Neural progenitor cell (in vitro differentiated cells): ENCODE measurements at regions not wholly inside any gene's neighbourhood (a gene's known extent, or its start where the extent isn't known, plus 50 kb on each side); places are given as distances from the start of the nearest gene placed in this dataset.

Source experiments
- DNase-seq: peaks from one replicate; pipeline ENCODE4 v3.0.0-alpha.2; 2016; ENCODE audit warnings: low spot score
- H2AFZ ChIP-seq: fragments of 200-600 bp; sonication (generic); replicated peaks from 2 replicates; pipeline ENCODE4 v1.6.1; 2016; ENCODE audit warnings: antibody characterized with exemption
- H3F3A ChIP-seq: fragments of 200-600 bp; sonication (generic); 2 replicates; pipeline ENCODE4 v1.6.1; 2016; ENCODE audit warnings: antibody characterized with exemption, low read depth
- H3K27ac ChIP-seq: fragments of 200-600 bp; sonication (generic); 2 replicates; pipeline ENCODE4 v1.5.1; 2016; ENCODE audit warnings: mild to moderate bottlenecking
- H3K27me3 ChIP-seq: fragments of 200-600 bp; sonication (generic); 2 replicates; pipeline ENCODE4 v1.6.1; 2016; ENCODE audit warnings: mild to moderate bottlenecking, moderate library complexity
- H3K36me3 ChIP-seq: fragments of 200-600 bp; sonication (generic); 2 replicates; pipeline ENCODE4 v1.5.1; 2016
- H3K4me1 ChIP-seq: fragments of 200-600 bp; sonication (generic); 2 replicates; pipeline ENCODE4 v1.6.1; 2016; ENCODE audit warnings: mixed run types
- H3K4me2 ChIP-seq: fragments of 200-600 bp; sonication (generic); 2 replicates; pipeline ENCODE4 v1.6.1; 2016
- H3K4me3 ChIP-seq: fragments of 200-600 bp; sonication (generic); 2 replicates; pipeline ENCODE4 v1.5.1; 2016
- H3K79me2 ChIP-seq: fragments of 200-600 bp; sonication (generic); 2 replicates; pipeline ENCODE4 v1.6.1; 2016; ENCODE audit warnings: low read depth
- H3K9ac ChIP-seq: fragments of 200-600 bp; sonication (generic); 2 replicates; pipeline ENCODE4 v1.6.1; 2016
- H3K9me3 ChIP-seq: fragments of 200-600 bp; sonication (generic); 2 replicates; pipeline ENCODE4 v1.5.1; 2016; ENCODE audit warnings: low read depth
- H4K20me1 ChIP-seq: fragments of 200-600 bp; sonication (generic); 2 replicates; pipeline ENCODE4 v1.6.1; 2016; ENCODE audit warnings: low read depth
- H3K27ac Mint-ChIP-seq: 3 replicates; pipeline ENCODE4 v1.8.0; 2021; ENCODE audit warnings: mixed read lengths
- H3K27me3 Mint-ChIP-seq: 2 replicates; pipeline ENCODE4 v1.8.0; 2022; ENCODE audit warnings: low read depth, mild to moderate bottlenecking, inconsistent platforms, moderate library complexity, mixed read lengths; ENCODE audit not compliant: insufficient read depth
- H3K36me3 Mint-ChIP-seq: 3 replicates; pipeline ENCODE4 v1.8.0; 2021; ENCODE audit warnings: mixed read lengths
- H3K4me1 Mint-ChIP-seq: 3 replicates; pipeline ENCODE4 v1.8.0; 2021; ENCODE audit warnings: mixed read lengths
- H3K4me3 Mint-ChIP-seq: 3 replicates; pipeline ENCODE4 v1.8.0; 2021; ENCODE audit warnings: mild to moderate bottlenecking, moderate library complexity, mixed read lengths
- H3K9me3 Mint-ChIP-seq: 3 replicates; pipeline ENCODE4 v1.8.0; 2020; ENCODE audit warnings: mixed read lengths
- EZH2 ChIP-seq: fragments of 200-600 bp; sonication (generic); IDR thresholded peaks from 2 replicates; pipeline ENCODE4 v1.6.1; 2017; ENCODE audit warnings: antibody characterized with exemption, mild to moderate bottlenecking, moderate library complexity
- EZH2phosphoT487 ChIP-seq: fragments of 200-600 bp; sonication (generic); IDR thresholded peaks from 2 replicates; pipeline ENCODE4 v1.6.1; 2017; ENCODE audit warnings: antibody characterized with exemption
- TF ChIP-seq, protein P1 (sequence below): fragments of 200-600 bp; sonication (generic); IDR thresholded peaks from 2 replicates; pipeline ENCODE4 v1.5.1; 2017; ENCODE audit warnings: antibody characterized with exemption, mild to moderate bottlenecking

DNA sequence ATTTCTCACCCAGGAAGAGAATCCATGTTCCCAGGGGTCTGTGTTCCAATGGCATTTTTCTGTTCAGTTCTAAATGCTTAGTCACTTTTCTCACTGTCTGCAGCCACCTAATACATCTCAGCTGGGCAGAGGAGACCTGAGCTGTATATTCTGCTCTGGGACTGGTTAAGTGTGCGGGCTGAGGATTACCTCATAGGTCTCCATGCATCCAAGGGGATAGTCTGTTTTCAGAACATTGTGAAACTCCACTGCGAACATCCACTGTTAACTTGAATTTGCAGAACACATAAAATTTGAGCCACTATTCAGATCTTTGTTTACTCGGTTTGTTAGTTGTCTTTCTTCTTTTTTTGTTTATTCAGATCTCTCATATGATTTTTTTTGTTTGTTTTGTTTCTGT is 947.1 kb downstream of the TFAP2A start:
- H3F3A ChIP-seq = no peaks in the 10 kb centered on the region
- no peak overlapping the region for H3K9ac ChIP-seq
- H3K27me3 Mint-ChIP-seq = no peaks in the 10 kb centered on the region
- no peaks in the 10 kb centered on the region for H3K4me1 ChIP-seq
- H3K4me1 Mint-ChIP-seq = no peaks in the 10 kb centered on the region
- no peaks in the 10 kb centered on the region for H3K79me2 ChIP-seq
- H3K27ac Mint-ChIP-seq = no peak overlapping the region
- no peak overlapping the region for H3K4me2 ChIP-seq
- no peaks in the 10 kb centered on the region for H3K9me3 ChIP-seq
- TF ChIP-seq, protein P1, sequence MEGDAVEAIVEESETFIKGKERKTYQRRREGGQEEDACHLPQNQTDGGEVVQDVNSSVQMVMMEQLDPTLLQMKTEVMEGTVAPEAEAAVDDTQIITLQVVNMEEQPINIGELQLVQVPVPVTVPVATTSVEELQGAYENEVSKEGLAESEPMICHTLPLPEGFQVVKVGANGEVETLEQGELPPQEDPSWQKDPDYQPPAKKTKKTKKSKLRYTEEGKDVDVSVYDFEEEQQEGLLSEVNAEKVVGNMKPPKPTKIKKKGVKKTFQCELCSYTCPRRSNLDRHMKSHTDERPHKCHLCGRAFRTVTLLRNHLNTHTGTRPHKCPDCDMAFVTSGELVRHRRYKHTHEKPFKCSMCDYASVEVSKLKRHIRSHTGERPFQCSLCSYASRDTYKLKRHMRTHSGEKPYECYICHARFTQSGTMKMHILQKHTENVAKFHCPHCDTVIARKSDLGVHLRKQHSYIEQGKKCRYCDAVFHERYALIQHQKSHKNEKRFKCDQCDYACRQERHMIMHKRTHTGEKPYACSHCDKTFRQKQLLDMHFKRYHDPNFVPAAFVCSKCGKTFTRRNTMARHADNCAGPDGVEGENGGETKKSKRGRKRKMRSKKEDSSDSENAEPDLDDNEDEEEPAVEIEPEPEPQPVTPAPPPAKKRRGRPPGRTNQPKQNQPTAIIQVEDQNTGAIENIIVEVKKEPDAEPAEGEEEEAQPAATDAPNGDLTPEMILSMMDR = no peak
- no peak for TF ChIP-seq EZH2phosphoT487
- TF ChIP-seq EZH2 = no peak
- H3K27me3 ChIP-seq = no peaks in the 10 kb centered on the region
- no peak for DNase-seq
- no peak overlapping the region for H3K4me3 ChIP-seq
- peaks cover 2% of the 10 kb centered on the region for H3K36me3 Mint-ChIP-seq
- H2AFZ ChIP-seq = no peak overlapping the region
- H4K20me1 ChIP-seq = no peaks in the 10 kb centered on the region
- H3K36me3 ChIP-seq = no peaks in the 10 kb centered on the region
- H3K9me3 Mint-ChIP-seq = peaks cover 17% of the 10 kb centered on the region
- H3K4me3 Mint-ChIP-seq = no peak overlapping the region
- no peak overlapping the region for H3K27ac ChIP-seq

DNA sequence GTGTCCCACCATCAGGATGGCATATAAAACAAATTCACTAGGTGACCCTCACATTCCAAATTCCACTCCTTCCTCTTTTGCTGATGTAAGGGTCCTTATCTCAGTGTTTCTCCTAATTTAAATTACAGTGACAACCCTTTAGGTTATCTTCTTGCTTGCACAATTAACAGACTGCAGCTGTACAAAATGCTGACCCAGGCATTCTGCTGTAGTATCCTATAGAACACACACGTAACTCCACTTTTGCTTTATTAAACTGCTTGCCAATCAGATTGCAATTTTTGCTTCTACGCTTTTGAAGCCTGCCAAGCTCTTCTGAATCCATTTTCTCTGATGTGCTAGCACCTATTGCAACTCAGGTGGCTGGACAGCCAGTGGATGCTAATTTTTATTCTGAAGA is 950.3 kb downstream of the TFAP2A start:
- H4K20me1 ChIP-seq = no peaks in the 10 kb centered on the region
- H3K4me2 ChIP-seq = no peak overlapping the region
- DNase-seq = no peak
- Mint-ChIP-seq H3K4me3 (no peak overlapping the region), H3K27ac (no peak overlapping the region), H3K4me1 (no peaks in the 10 kb centered on the region), H3K9me3 (peaks cover 28% of the 10 kb centered on the region), H3K27me3 (no peaks in the 10 kb centered on the region), H3K36me3 (peaks cover 4% of the 10 kb centered on the region)
- TF ChIP-seq, protein P1 = no peak
- TF ChIP-seq EZH2phosphoT487 = no peak
- no peak for TF ChIP-seq EZH2
- H3F3A ChIP-seq = no peaks in the 10 kb centered on the region
- no peaks in the 10 kb centered on the region for H3K27me3 ChIP-seq
- H3K79me2 ChIP-seq = no peaks in the 10 kb centered on the region
- H3K27ac ChIP-seq = no peak overlapping the region
- peaks cover 4% of the 10 kb centered on the region for H3K9me3 ChIP-seq
- H3K4me3 ChIP-seq = no peak overlapping the region
- H2AFZ ChIP-seq = no peak overlapping the region
- H3K9ac ChIP-seq = no peak overlapping the region
- peaks cover 3% of the 10 kb centered on the region for H3K36me3 ChIP-seq
- H3K4me1 ChIP-seq = peaks cover 2% of the 10 kb centered on the region

- H3F3A ChIP-seq = peaks cover 7% of the 10 kb centered on the region
- no peak overlapping the region for H3K9ac ChIP-seq
- no peaks in the 10 kb centered on the region for H3K27me3 ChIP-seq
- Mint-ChIP-seq H3K27ac (no peak overlapping the region), H3K4me1 (peaks cover 9% of the 10 kb centered on the region), H3K36me3 (peaks cover 4% of the 10 kb centered on the region), H3K9me3 (peaks cover 33% of the 10 kb centered on the region), H3K27me3 (no peaks in the 10 kb centered on the region), H3K4me3 (no peak overlapping the region)
- H4K20me1 ChIP-seq = no peaks in the 10 kb centered on the region
- H3K36me3 ChIP-seq = peaks cover 3% of the 10 kb centered on the region
- H3K9me3 ChIP-seq = peaks cover 4% of the 10 kb centered on the region
- H3K4me3 ChIP-seq = no peak overlapping the region
- TF ChIP-seq, protein P1 = no peak
- TF ChIP-seq EZH2phosphoT487 (no peak), EZH2 (no peak)
- H3K27ac ChIP-seq = no peak overlapping the region
- H3K79me2 ChIP-seq = no peaks in the 10 kb centered on the region
- peaks cover 15% of the 10 kb centered on the region for H3K4me1 ChIP-seq
- no peak overlapping the region for H3K4me2 ChIP-seq
- DNase-seq = no peak
- H2AFZ ChIP-seq = no peak overlapping the region
Observed at GRCh38 chr6:9463311-9463710, 951.6 kb downstream of the TFAP2A start.
